Neural progenitor cell (in vitro differentiated cells): ENCODE measurements at regions not wholly inside any gene's neighbourhood (a gene's known extent, or its start where the extent isn't known, plus 50 kb on each side); places are given as distances from the start of the nearest gene placed in this dataset.
"Not testable (repeated sequence)": the region's sequence is repeated elsewhere in the genome, so short reads cannot be mapped to it uniquely, and the experiment has no call there.

Experiments used
- DNase-seq: peaks from one replicate; pipeline ENCODE4 v3.0.0-alpha.2; 2016; ENCODE audit warnings: low spot score
- H2AFZ ChIP-seq: fragments of 200-600 bp; sonication (generic); replicated peaks from 2 replicates; pipeline ENCODE4 v1.6.1; 2016; ENCODE audit warnings: antibody characterized with exemption
- H3F3A ChIP-seq: fragments of 200-600 bp; sonication (generic); 2 replicates; pipeline ENCODE4 v1.6.1; 2016; ENCODE audit warnings: antibody characterized with exemption, low read depth
- H3K27ac ChIP-seq: fragments of 200-600 bp; sonication (generic); 2 replicates; pipeline ENCODE4 v1.5.1; 2016; ENCODE audit warnings: mild to moderate bottlenecking
- H3K27me3 ChIP-seq: fragments of 200-600 bp; sonication (generic); 2 replicates; pipeline ENCODE4 v1.6.1; 2016; ENCODE audit warnings: mild to moderate bottlenecking, moderate library complexity
- H3K36me3 ChIP-seq: fragments of 200-600 bp; sonication (generic); 2 replicates; pipeline ENCODE4 v1.5.1; 2016
- H3K4me1 ChIP-seq: fragments of 200-600 bp; sonication (generic); 2 replicates; pipeline ENCODE4 v1.6.1; 2016; ENCODE audit warnings: mixed run types
- H3K4me2 ChIP-seq: fragments of 200-600 bp; sonication (generic); 2 replicates; pipeline ENCODE4 v1.6.1; 2016
- H3K4me3 ChIP-seq: fragments of 200-600 bp; sonication (generic); 2 replicates; pipeline ENCODE4 v1.5.1; 2016
- H3K79me2 ChIP-seq: fragments of 200-600 bp; sonication (generic); 2 replicates; pipeline ENCODE4 v1.6.1; 2016; ENCODE audit warnings: low read depth
- H3K9ac ChIP-seq: fragments of 200-600 bp; sonication (generic); 2 replicates; pipeline ENCODE4 v1.6.1; 2016
- H3K9me3 ChIP-seq: fragments of 200-600 bp; sonication (generic); 2 replicates; pipeline ENCODE4 v1.5.1; 2016; ENCODE audit warnings: low read depth
- H4K20me1 ChIP-seq: fragments of 200-600 bp; sonication (generic); 2 replicates; pipeline ENCODE4 v1.6.1; 2016; ENCODE audit warnings: low read depth
- H3K27ac Mint-ChIP-seq: 3 replicates; pipeline ENCODE4 v1.8.0; 2021; ENCODE audit warnings: mixed read lengths
- H3K27me3 Mint-ChIP-seq: 2 replicates; pipeline ENCODE4 v1.8.0; 2022; ENCODE audit warnings: low read depth, mild to moderate bottlenecking, inconsistent platforms, moderate library complexity, mixed read lengths; ENCODE audit not compliant: insufficient read depth
- H3K36me3 Mint-ChIP-seq: 3 replicates; pipeline ENCODE4 v1.8.0; 2021; ENCODE audit warnings: mixed read lengths
- H3K4me1 Mint-ChIP-seq: 3 replicates; pipeline ENCODE4 v1.8.0; 2021; ENCODE audit warnings: mixed read lengths
- H3K4me3 Mint-ChIP-seq: 3 replicates; pipeline ENCODE4 v1.8.0; 2021; ENCODE audit warnings: mild to moderate bottlenecking, moderate library complexity, mixed read lengths
- H3K9me3 Mint-ChIP-seq: 3 replicates; pipeline ENCODE4 v1.8.0; 2020; ENCODE audit warnings: mixed read lengths

DNA sequence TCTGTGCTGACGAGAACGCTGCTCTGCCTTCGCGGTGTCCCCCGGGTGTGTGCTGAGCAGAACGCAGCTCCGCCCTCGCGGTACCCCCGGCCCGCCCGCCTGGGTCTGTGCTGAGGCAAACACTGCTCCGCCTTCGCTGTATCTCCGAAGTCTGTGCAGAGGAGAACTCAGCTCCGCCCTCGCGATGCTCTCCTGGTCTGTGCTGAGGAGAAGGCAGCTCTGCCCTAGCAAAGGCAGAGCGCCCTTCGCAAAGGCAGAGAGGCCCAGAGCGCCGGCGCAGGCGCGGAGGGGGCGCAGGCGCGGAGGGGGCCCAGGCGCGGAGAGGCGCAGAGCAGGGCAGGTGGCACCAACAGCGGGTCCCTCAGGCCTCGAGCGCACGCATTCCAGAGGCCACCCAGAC is 1503.6 kb downstream of the FOXD4L5 start:
- H3K9me3 Mint-ChIP-seq, H3K27me3 ChIP-seq, H4K20me1 ChIP-seq, H3K36me3 ChIP-seq, H3K36me3 Mint-ChIP-seq, H3K27ac ChIP-seq, H3F3A ChIP-seq, H3K27me3 Mint-ChIP-seq, H3K79me2 ChIP-seq, H3K4me2 ChIP-seq, H3K4me1 ChIP-seq, H3K4me3 ChIP-seq, H3K4me1 Mint-ChIP-seq, H2AFZ ChIP-seq, H3K9me3 ChIP-seq, H3K27ac Mint-ChIP-seq, H3K4me3 Mint-ChIP-seq, H3K9ac ChIP-seq: not testable (repeated sequence)
- peak; percentile 11 for DNase-seq

GRCh38 chr9:63776220-63776619 is 1508.8 kb downstream of the FOXD4L5 start:
- H3K4me1 ChIP-seq, H3K36me3 ChIP-seq, H3K4me3 Mint-ChIP-seq, H3K27me3 ChIP-seq, H3K79me2 ChIP-seq, H3K4me2 ChIP-seq, H3K27ac Mint-ChIP-seq, H3F3A ChIP-seq, H3K9me3 Mint-ChIP-seq, H3K4me3 ChIP-seq, H3K36me3 Mint-ChIP-seq, H3K27ac ChIP-seq, H2AFZ ChIP-seq, DNase-seq, H3K9me3 ChIP-seq, H4K20me1 ChIP-seq, H3K9ac ChIP-seq, H3K4me1 Mint-ChIP-seq, H3K27me3 Mint-ChIP-seq: not testable (repeated sequence)

DNA sequence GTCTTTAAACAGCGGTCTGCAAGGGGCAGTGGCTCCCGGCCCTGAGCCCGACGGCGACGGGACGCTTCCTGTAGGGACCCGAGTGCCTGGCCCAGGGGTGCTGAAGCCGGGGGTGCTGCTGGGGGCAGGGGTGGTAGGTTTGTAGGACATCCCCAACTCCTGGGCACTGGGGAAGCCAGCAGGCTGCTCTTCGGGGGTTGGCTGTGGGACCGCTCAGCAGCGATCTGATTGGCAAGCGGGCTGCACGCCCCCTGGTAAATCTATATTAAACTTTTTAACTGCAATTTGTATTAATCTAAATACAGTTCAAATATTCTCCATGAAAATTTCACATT is 1510.0 kb downstream of the FOXD4L5 start:
- not testable (repeated sequence) for H3K9ac ChIP-seq, H3K27me3 Mint-ChIP-seq

DNA sequence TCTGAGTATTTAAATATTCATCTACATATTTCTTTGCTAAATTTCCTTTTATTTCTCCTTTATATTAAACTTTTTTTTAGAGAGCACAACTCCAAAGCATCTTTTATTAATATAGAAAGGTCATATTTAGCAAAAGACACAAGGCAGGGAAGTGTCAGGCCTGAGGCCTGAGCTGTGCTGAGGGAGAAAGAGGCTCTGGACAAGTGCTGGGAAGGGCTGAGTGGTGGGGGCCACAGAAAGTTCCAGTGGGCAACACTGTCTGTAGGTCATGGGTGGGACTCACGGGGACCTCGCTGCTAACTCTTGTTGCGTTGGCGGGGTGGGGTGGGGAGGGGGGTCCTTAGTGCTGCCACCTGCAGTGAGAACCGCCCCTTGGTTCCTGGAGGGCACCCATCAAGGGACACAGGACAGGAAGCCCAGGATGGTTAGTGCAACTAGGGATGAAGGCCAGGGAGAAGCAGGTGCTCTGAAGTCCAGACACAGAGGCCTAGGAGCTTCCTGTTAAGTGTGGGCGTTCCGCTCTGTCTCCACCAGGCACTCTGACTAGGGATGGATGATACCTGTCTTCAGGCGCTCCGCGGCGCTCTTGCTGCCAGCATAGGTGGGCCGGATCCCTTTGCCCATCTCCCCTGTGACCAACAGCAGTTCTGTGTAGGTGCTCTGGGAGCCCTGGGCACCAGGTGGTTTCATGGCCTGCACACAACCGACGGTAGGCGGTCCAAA is 1510.5 kb downstream of the FOXD4L5 start:
- H3K9me3 ChIP-seq, H3K79me2 ChIP-seq, H3K36me3 Mint-ChIP-seq, H4K20me1 ChIP-seq, H3K27me3 Mint-ChIP-seq, H3K27ac Mint-ChIP-seq, H3K4me3 Mint-ChIP-seq, H3K27ac ChIP-seq, H3K4me2 ChIP-seq, H3K36me3 ChIP-seq, H3K9me3 Mint-ChIP-seq, DNase-seq, H3K4me3 ChIP-seq, H3F3A ChIP-seq, H2AFZ ChIP-seq, H3K4me1 Mint-ChIP-seq, H3K9ac ChIP-seq, H3K4me1 ChIP-seq: not testable (repeated sequence)
- peaks cover 15% of the 10 kb centered on the region for H3K27me3 ChIP-seq

More for the DNA sequence above, 1510.0 kb downstream of the FOXD4L5 start:
- not testable (repeated sequence) for H3K27ac ChIP-seq, H3K4me3 ChIP-seq, H3K79me2 ChIP-seq, H3K4me3 Mint-ChIP-seq, H3K36me3 Mint-ChIP-seq, H3K4me2 ChIP-seq, H3K4me1 ChIP-seq, H3K9me3 ChIP-seq, H2AFZ ChIP-seq, H3K27ac Mint-ChIP-seq, H3K36me3 ChIP-seq, H3K9me3 Mint-ChIP-seq, H4K20me1 ChIP-seq, H3F3A ChIP-seq, DNase-seq, H3K4me1 Mint-ChIP-seq
- H3K27me3 ChIP-seq, result peaks cover 15% of the 10 kb centered on the region

- H3K27me3 Mint-ChIP-seq, H3K4me1 ChIP-seq, H3K79me2 ChIP-seq, H3K36me3 Mint-ChIP-seq, H3K4me2 ChIP-seq, H3F3A ChIP-seq, H3K36me3 ChIP-seq, H3K4me1 Mint-ChIP-seq, H3K9me3 ChIP-seq, H3K27ac Mint-ChIP-seq, H3K9ac ChIP-seq, H3K27me3 ChIP-seq, H4K20me1 ChIP-seq, DNase-seq, H3K9me3 Mint-ChIP-seq, H3K4me3 Mint-ChIP-seq, H2AFZ ChIP-seq, H3K4me3 ChIP-seq, H3K27ac ChIP-seq: not testable (repeated sequence)
Measured at GRCh38 chr9:63762230-63762629, 1522.8 kb downstream of the FOXD4L5 start.

- H4K20me1 ChIP-seq, H3K27me3 Mint-ChIP-seq, H3F3A ChIP-seq, H2AFZ ChIP-seq, H3K9ac ChIP-seq, H3K9me3 ChIP-seq, H3K36me3 ChIP-seq, H3K4me1 Mint-ChIP-seq, H3K27me3 ChIP-seq, H3K4me3 ChIP-seq, DNase-seq, H3K27ac ChIP-seq, H3K4me1 ChIP-seq, H3K4me3 Mint-ChIP-seq, H3K36me3 Mint-ChIP-seq, H3K79me2 ChIP-seq, H3K9me3 Mint-ChIP-seq, H3K4me2 ChIP-seq, H3K27ac Mint-ChIP-seq: not testable (repeated sequence)
Measured at GRCh38 chr9:63729021-63729420, 1556.0 kb downstream of the FOXD4L5 start.
